SK-N-SH treated with all-trans-retinoic acid at 6 μM for 48 hours (cell line): ENCODE measurements at regions not wholly inside any gene's neighbourhood (a gene's known extent, or its start where the extent isn't known, plus 50 kb on each side); places are given as distances from the start of the nearest gene placed in this dataset.

Source experiments
- ARNTL ChIP-seq: fragments of 450-650 bp; formaldehyde crosslinking; IDR thresholded peaks from 2 replicates; pipeline ENCODE4 v1.5.0; 2020; ENCODE audit warnings: low read depth, mild to moderate bottlenecking, moderate library complexity, borderline replicate concordance
- BACH2 ChIP-seq: fragments of 250-450 bp; sonication (Bioruptor Pico); IDR thresholded peaks from 2 replicates; pipeline ENCODE4 v1.9.0; 2021; ENCODE audit warnings: mild to moderate bottlenecking, borderline replicate concordance
- CREB5 ChIP-seq: fragments of 250-450 bp; sonication (Bioruptor Pico); IDR thresholded peaks from 2 replicates; pipeline ENCODE4 v1.5.1; 2020; ENCODE audit warnings: low read depth, mild to moderate bottlenecking, moderate library complexity
- CSRNP3 ChIP-seq: fragments of 250-450 bp; sonication (Bioruptor Pico); IDR thresholded peaks from 2 replicates; pipeline ENCODE4 v1.5.1; 2021; ENCODE audit warnings: mild to moderate bottlenecking, moderate library complexity
- OSR1 ChIP-seq: fragments of 250-450 bp; sonication (Bioruptor Pico); IDR thresholded peaks from 2 replicates; pipeline ENCODE4 v1.8.0; 2022; ENCODE audit warnings: moderate library complexity, mild to moderate bottlenecking, inconsistent platforms
- PATZ1 ChIP-seq: fragments of 250-450 bp; sonication (Bioruptor Pico); IDR thresholded peaks from 2 replicates; pipeline ENCODE4 v1.8.0; 2020; ENCODE audit warnings: mild to moderate bottlenecking, moderate library complexity, borderline replicate concordance
- POU6F1 ChIP-seq: fragments of 250-450 bp; sonication (Bioruptor Pico); IDR thresholded peaks from 2 replicates; pipeline ENCODE4 v1.8.0; 2021; ENCODE audit warnings: low read depth, mild to moderate bottlenecking, moderate library complexity, borderline replicate concordance
- PPARA ChIP-seq: fragments of 250-450 bp; sonication (Bioruptor Pico); IDR thresholded peaks from 2 replicates; pipeline ENCODE4 v1.5.0; 2020; ENCODE audit warnings: mild to moderate bottlenecking, borderline replicate concordance
- RARB ChIP-seq: fragments of 250-450 bp; sonication (Bioruptor Pico); IDR thresholded peaks from 2 replicates; pipeline ENCODE4 v1.8.0; 2021; ENCODE audit warnings: mild to moderate bottlenecking, moderate library complexity
- TSHZ2 ChIP-seq: fragments of 250-450 bp; sonication (Bioruptor Pico); IDR thresholded peaks from 2 replicates; pipeline ENCODE4 v1.5.0; 2020; ENCODE audit warnings: mild to moderate bottlenecking, moderate library complexity
- ZFP3 ChIP-seq: fragments of 250-450 bp; sonication (Bioruptor Pico); IDR thresholded peaks from 2 replicates; pipeline ENCODE4 v1.5.0; 2020; ENCODE audit warnings: mild to moderate bottlenecking, moderate library complexity
- ZFP30 ChIP-seq: fragments of 450-650 bp; formaldehyde crosslinking; IDR thresholded peaks from 2 replicates; pipeline ENCODE4 v1.5.0; 2022; ENCODE audit warnings: mild to moderate bottlenecking, moderate library complexity
- ZNF565 ChIP-seq: fragments of 450-650 bp; formaldehyde crosslinking; conservative IDR thresholded peaks from 2 replicates; pipeline ENCODE4 v1.5.0; 2020; ENCODE audit warnings: low read depth, mild to moderate bottlenecking, moderate library complexity
- ZNF8 ChIP-seq: fragments of 450-650 bp; formaldehyde crosslinking; IDR thresholded peaks from 2 replicates; pipeline ENCODE4 v1.5.0; 2020; ENCODE audit warnings: mild to moderate bottlenecking, moderate library complexity

- no peak for TF ChIP-seq CREB5
- TF ChIP-seq ARNTL (CRISPR knock-in tag) = no peak
- no peak for TF ChIP-seq CSRNP3
- no peak for TF ChIP-seq PATZ1 (CRISPR knock-in tag)
- TF ChIP-seq POU6F1 = no peak
- no peak for TF ChIP-seq ZNF8 (CRISPR knock-in tag)
- TF ChIP-seq BACH2 (CRISPR knock-in tag) = no peak
- TF ChIP-seq RARB (CRISPR knock-in tag) = no peak
- TF ChIP-seq ZFP30 (CRISPR knock-in tag) = no peak
- TF ChIP-seq ZFP3 = no peak
- TF ChIP-seq TSHZ2 (CRISPR knock-in tag) = no peak
- no peak for TF ChIP-seq PPARA
- TF ChIP-seq OSR1 (CRISPR knock-in tag) = no peak
- TF ChIP-seq ZNF565 (CRISPR knock-in tag) = no peak
Observed at GRCh38 chr9:130763331-130764171, 70.0 kb downstream of the EXOSC2 start.
